BJ (cell line): ENCODE measurements at regions not wholly inside any gene's neighbourhood (a gene's known extent, or its start where the extent isn't known, plus 50 kb on each side); places are given as distances from the start of the nearest gene placed in this dataset.
"Not testable (repeated sequence)": the region's sequence is repeated elsewhere in the genome, so short reads cannot be mapped to it uniquely, and the experiment has no call there.

Experiments used
- CTCF ChIA-PET: fragments of 350-600 bp; formaldehyde crosslinking; extraction: SDS; loops from one replicate; lab custom pipeline; 2021; ENCODE audit warnings: antibody characterized with exemption, inconsistent platforms; lab: Yijun Ruan, JAX
- POLR2A ChIA-PET: fragments of 300-600 bp; sonication (Branson Sonifier 250); formaldehyde crosslinking; extraction: SDS; loops from one replicate; lab custom pipeline; 2021; ENCODE audit warnings: antibody characterized with exemption; lab: Charles Lee
- DNase-seq: peaks from one replicate; pipeline ENCODE4 v3.0.0-alpha.2; 2011; ENCODE audit warnings: low read depth
- H3K27me3 ChIP-seq: 2 replicates; pipeline ENCODE4 v1.6.0; 2011; ENCODE audit warnings: low read length; ENCODE audit not compliant: control insufficient read depth, insufficient read depth
- H3K36me3 ChIP-seq: 2 replicates; pipeline ENCODE4 v1.5.1; 2011; ENCODE audit warnings: low read length; ENCODE audit not compliant: control insufficient read depth, insufficient read depth
- H3K4me3 ChIP-seq: 2 replicates; pipeline ENCODE4 v1.5.1; 2011; ENCODE audit warnings: low read depth, mild to moderate bottlenecking, control low read depth, low read length
- TF ChIP-seq, protein P1 (sequence below): IDR thresholded peaks from 2 replicates; pipeline ENCODE4 v1.5.1; 2011; ENCODE audit warnings: low read depth, mild to moderate bottlenecking, control low read depth, inconsistent platforms, low read length, moderate library complexity; ENCODE audit not compliant: insufficient read depth

DNA sequence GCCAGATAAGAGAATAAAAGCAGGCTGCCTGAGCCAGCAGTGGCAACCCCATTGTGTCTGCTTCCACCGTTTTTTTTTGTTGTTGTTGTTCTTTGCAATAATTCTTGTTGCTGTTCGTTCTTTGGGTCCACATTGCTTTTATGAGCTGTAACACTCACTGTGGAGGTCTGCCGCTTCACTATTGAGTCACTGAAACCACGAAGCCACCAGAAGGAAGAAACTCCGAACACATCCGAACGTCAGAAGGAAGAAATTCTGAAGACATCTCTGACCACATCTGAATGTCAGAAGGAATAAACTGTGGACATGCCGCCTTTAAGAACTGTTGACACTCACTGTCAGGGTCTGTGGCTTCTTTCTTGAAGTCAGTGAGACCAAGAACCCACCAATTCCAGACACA, 110.5 kb downstream of the PCDH18 start:
- POLR2A ChIA-PET = no interaction called here
- H3K27me3 ChIP-seq = no peaks in the 10 kb centered on the region
- CTCF ChIA-PET = no interaction called here

DNA sequence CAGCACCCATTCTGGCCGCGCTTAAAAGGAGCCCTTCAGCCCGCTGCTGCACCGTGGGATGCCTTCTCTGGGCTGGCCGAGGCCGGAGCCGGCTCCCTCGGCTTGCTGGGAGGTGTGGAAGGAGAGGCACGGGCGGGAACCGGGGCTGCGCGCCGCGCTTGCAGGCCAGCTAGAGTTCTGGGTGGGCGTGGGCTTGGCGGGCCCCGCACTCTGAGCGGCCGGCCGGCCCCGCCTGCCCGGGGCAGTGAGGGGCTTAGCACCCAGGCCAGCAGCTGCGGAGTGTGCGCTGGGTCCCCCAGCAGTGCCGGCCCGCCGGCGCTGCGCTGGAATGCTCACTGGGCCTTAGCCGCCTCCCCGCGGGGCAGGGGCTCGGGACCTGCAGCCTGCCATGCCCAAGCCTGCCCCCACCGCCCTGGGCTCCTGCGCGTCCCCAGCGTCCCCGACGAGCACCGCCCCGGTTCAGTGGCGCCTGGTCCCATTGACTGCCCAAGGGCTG, 111.3 kb downstream of the PCDH18 start:
- Histone ChIP-seq H3K4me3 (no peak overlapping the region), H3K36me3 (no peaks in the 10 kb centered on the region), H3K27me3 (no peaks in the 10 kb centered on the region)
- TF ChIP-seq, protein P1, sequence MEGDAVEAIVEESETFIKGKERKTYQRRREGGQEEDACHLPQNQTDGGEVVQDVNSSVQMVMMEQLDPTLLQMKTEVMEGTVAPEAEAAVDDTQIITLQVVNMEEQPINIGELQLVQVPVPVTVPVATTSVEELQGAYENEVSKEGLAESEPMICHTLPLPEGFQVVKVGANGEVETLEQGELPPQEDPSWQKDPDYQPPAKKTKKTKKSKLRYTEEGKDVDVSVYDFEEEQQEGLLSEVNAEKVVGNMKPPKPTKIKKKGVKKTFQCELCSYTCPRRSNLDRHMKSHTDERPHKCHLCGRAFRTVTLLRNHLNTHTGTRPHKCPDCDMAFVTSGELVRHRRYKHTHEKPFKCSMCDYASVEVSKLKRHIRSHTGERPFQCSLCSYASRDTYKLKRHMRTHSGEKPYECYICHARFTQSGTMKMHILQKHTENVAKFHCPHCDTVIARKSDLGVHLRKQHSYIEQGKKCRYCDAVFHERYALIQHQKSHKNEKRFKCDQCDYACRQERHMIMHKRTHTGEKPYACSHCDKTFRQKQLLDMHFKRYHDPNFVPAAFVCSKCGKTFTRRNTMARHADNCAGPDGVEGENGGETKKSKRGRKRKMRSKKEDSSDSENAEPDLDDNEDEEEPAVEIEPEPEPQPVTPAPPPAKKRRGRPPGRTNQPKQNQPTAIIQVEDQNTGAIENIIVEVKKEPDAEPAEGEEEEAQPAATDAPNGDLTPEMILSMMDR = no peak
- DNase-seq = no peak
- POLR2A ChIA-PET = no interaction called here
- CTCF ChIA-PET = no interaction called here

More for the DNA sequence above, 110.5 kb downstream of the PCDH18 start:
- DNase-seq = peak; percentile 9
- no peaks in the 10 kb centered on the region for H3K36me3 ChIP-seq
- TF ChIP-seq, protein P1 = no peak
- no peak overlapping the region for H3K4me3 ChIP-seq

DNA sequence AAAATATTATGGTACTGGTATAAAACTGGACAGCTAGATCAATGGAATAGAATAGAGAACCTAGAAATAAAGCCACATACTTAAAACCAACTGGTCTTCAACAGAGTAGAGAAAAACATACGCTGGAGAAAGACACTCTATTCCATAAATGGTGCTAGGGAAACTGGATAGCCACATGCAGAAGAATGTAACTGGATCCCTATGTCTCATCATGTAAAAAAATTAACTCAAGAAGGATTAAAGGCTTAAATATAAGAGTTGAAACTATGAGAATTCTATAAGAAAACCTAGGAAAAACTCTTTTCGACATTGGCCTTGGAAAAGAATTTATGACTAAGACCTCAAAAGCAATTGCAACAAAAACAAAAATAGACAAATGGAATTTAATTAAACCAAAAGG, 114.6 kb downstream of the PCDH18 start:
- TF ChIP-seq, protein P1 = no peak
- ChIA-PET POLR2A (no interaction called here), CTCF (no interaction called here)
- Histone ChIP-seq H3K27me3 (no peaks in the 10 kb centered on the region), H3K4me3 (no peak overlapping the region), H3K36me3 (no peaks in the 10 kb centered on the region)
- DNase-seq = no peak

DNA sequence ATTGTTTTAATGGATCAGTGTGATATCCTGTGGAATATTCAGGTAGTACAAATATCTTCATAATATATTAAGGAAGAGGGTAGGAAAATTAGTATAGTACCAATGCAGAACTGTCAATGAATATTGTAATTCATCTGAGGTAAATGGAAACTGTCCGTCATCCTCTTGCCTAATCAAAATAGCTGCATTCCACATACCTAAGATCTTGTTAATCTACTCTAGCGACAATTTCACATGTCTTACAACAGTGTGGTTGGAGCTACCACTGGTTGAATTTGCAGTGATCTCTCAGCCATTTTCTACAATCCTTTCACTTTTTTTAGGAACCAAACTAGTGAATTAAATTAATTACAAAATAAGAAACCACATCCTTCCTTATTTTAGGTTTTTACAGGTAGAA, 117.5 kb downstream of the PCDH18 start:
- Histone ChIP-seq H3K36me3 (no peaks in the 10 kb centered on the region), H3K27me3 (no peaks in the 10 kb centered on the region), H3K4me3 (no peak overlapping the region)
- CTCF ChIA-PET = interaction anchor here (1.0 kb wide), 1 partner anchor 117 kb away, joined by 3 read pairs; no protein-coding TSS in a partner anchor
- DNase-seq = no peak
- TF ChIP-seq, protein P1 = no peak
- POLR2A ChIA-PET = no interaction called here

DNA sequence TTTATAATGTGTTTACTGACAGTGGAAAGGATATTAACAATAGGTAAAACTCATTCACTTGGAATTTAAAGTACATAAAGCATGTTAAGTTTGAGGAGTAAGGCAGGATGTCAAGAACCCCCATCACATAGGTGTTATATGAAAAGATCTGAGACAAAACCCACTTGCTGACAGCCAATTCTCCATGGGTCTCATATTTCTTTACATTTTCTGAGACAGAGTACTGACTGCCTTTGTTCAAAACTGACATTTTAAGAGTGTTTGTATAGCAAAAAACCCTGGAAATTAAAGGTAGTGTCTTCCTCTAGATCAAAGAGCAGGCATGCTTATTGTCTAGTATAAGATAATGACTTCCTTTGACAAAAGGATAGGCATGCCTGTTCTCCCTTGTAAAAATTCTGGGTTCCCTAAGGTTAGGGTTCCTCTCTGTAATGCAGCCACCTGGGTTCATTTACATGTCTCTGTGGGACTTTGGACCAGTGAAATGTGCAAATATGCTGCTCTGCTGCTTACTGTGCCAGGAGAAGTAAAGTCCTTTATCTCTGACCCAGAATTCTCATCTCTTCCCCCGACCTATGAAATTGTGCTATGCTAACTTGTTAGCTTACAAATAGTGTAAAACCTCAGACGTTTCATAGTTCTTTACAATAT, 123.6 kb downstream of the PCDH18 start:
- Histone ChIP-seq H3K27me3 (no peaks in the 10 kb centered on the region), H3K4me3 (no peak overlapping the region), H3K36me3 (no peaks in the 10 kb centered on the region)
- ChIA-PET CTCF (no interaction called here), POLR2A (no interaction called here)
- TF ChIP-seq, protein P1 = no peak
- no peak for DNase-seq

DNA sequence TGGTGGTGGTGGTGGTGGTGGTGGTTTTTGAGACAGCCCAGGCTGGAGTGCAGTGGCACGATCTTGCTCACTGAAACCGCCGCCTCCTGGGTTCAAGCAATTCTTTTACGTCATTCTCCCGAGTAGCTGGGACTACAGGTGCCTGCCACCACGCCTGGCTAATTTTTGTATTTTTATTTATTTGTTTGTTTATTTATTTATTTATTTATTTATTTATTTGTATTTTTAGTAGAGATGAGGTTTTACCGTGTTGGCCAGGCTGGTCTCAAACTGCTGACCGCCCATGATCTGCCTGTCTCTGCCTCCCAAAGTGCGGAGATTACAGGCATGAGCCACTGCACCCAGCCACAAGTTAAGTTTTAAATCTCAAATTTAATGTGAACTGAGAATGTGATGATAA, 126.5 kb downstream of the PCDH18 start:
- CTCF ChIA-PET, H3K27me3 ChIP-seq, DNase-seq, H3K36me3 ChIP-seq, H3K4me3 ChIP-seq, POLR2A ChIA-PET: not testable (repeated sequence)
